ENCODE measurements at regions not wholly inside any gene's neighbourhood (a gene's known extent, or its start where the extent isn't known, plus 50 kb on each side); places are given as distances from the start of the nearest gene placed in this dataset.

GRCh38 chr2:123737371-123737770 is 287.7 kb upstream of the CNTNAP5 start:
- Histone ChIP-seq H3K9me3 (ENCODE audit: control insufficient read depth, low read length) (peaks cover 9% of the 10 kb centered on the region), H3K27ac (ENCODE audit: low read depth, low read length) (no peak overlapping the region), H3K9ac (ENCODE audit: extremely low read depth, low read length, poor library complexity, severe bottlenecking) (no peak overlapping the region), H3K27me3 (ENCODE audit: control insufficient read depth, insufficient read depth, low read length, poor library complexity, severe bottlenecking) (no peaks in the 10 kb centered on the region), H3K4me3 (ENCODE audit: low read length) (no peak overlapping the region), H3K36me3 (ENCODE audit: control insufficient read depth, insufficient read depth, low read length) (no peaks in the 10 kb centered on the region), H3K4me1 (ENCODE audit: control insufficient read depth, insufficient read depth, low read length) (no peaks in the 10 kb centered on the region)
- H3K27me3 Mint-ChIP-seq (ENCODE audit: insufficient read depth) = no peaks in the 10 kb centered on the region
- DNase-seq = no peak
- peaks cover 7% of the 10 kb centered on the region for H3K4me1 Mint-ChIP-seq
- no peaks in the 10 kb centered on the region for H3K36me3 Mint-ChIP-seq (ENCODE audit: low read depth)
- no peak overlapping the region for H3K27ac Mint-ChIP-seq
- TF ChIP-seq CTCF (conservative IDR thresholded peaks at IDR 0.05) = no peak
- no peaks in the 10 kb centered on the region for H3K9me3 Mint-ChIP-seq
- no peak overlapping the region for H3K4me3 Mint-ChIP-seq

GRCh38 chr2:123738643-123739042 is 286.4 kb upstream of the CNTNAP5 start:
- Histone ChIP-seq H3K27me3 (ENCODE audit: control insufficient read depth, insufficient read depth, low read length, poor library complexity, severe bottlenecking) (no peaks in the 10 kb centered on the region), H3K36me3 (ENCODE audit: control insufficient read depth, insufficient read depth, low read length) (no peaks in the 10 kb centered on the region), H3K9ac (ENCODE audit: extremely low read depth, low read length, poor library complexity, severe bottlenecking) (no peak overlapping the region), H3K9me3 (ENCODE audit: control insufficient read depth, low read length) (peaks cover 5% of the 10 kb centered on the region), H3K27ac (ENCODE audit: low read depth, low read length) (no peak overlapping the region), H3K4me3 (ENCODE audit: low read length) (peak overlapping the region; percentile 10), H3K4me1 (ENCODE audit: control insufficient read depth, insufficient read depth, low read length) (no peaks in the 10 kb centered on the region)
- WGBS, 2 experiments (ENCODE audit: insufficient coverage in 1 of 2, insufficient read length in 1 of 2) = no CpG with 5 or more reads among the region's 1 CpG
- H3K36me3 Mint-ChIP-seq (ENCODE audit: low read depth) = no peaks in the 10 kb centered on the region
- H3K4me3 Mint-ChIP-seq = no peak overlapping the region
- H3K27me3 Mint-ChIP-seq (ENCODE audit: insufficient read depth) = no peaks in the 10 kb centered on the region
- no peak for DNase-seq
- no peak overlapping the region for H3K27ac Mint-ChIP-seq
- peaks cover 7% of the 10 kb centered on the region for H3K4me1 Mint-ChIP-seq
- no peaks in the 10 kb centered on the region for H3K9me3 Mint-ChIP-seq
- no peak for TF ChIP-seq CTCF (conservative IDR thresholded peaks at IDR 0.05)

- no peak overlapping the region for H3K4me3 Mint-ChIP-seq
- Histone ChIP-seq H3K27me3 (ENCODE audit: control insufficient read depth, insufficient read depth, low read length, poor library complexity, severe bottlenecking) (no peaks in the 10 kb centered on the region), H3K36me3 (ENCODE audit: control insufficient read depth, insufficient read depth, low read length) (no peaks in the 10 kb centered on the region), H3K4me1 (ENCODE audit: control insufficient read depth, insufficient read depth, low read length) (peaks cover 6% of the 10 kb centered on the region), H3K9me3 (ENCODE audit: control insufficient read depth, low read length) (no peaks in the 10 kb centered on the region), H3K4me3 (ENCODE audit: low read length) (no peak overlapping the region), H3K9ac (ENCODE audit: extremely low read depth, low read length, poor library complexity, severe bottlenecking) (no peak overlapping the region), H3K27ac (ENCODE audit: low read depth, low read length) (no peak overlapping the region)
- H3K9me3 Mint-ChIP-seq = no peaks in the 10 kb centered on the region
- H3K36me3 Mint-ChIP-seq (ENCODE audit: low read depth) = no peaks in the 10 kb centered on the region
- TF ChIP-seq CTCF (conservative IDR thresholded peaks at IDR 0.05) = no peak
- H3K27me3 Mint-ChIP-seq (ENCODE audit: insufficient read depth) = no peaks in the 10 kb centered on the region
- peaks cover 6% of the 10 kb centered on the region for H3K4me1 Mint-ChIP-seq
- no peak overlapping the region for H3K27ac Mint-ChIP-seq
- DNase-seq = no peak
- WGBS, 2 experiments (ENCODE audit: insufficient coverage in 1 of 2, insufficient read length in 1 of 2) = 90% methylated on average over 1 of the region's 1 CpG; no CpG with 5 or more reads in 1 of the 2 experiments
These were observed 279.1 kb upstream of the CNTNAP5 start for GRCh38 chr2:123746006-123746405.
